ENCODE measurements at regions not wholly inside any gene's neighbourhood (a gene's known extent, or its start where the extent isn't known, plus 50 kb on each side); places are given as distances from the start of the nearest gene placed in this dataset.

DNA sequence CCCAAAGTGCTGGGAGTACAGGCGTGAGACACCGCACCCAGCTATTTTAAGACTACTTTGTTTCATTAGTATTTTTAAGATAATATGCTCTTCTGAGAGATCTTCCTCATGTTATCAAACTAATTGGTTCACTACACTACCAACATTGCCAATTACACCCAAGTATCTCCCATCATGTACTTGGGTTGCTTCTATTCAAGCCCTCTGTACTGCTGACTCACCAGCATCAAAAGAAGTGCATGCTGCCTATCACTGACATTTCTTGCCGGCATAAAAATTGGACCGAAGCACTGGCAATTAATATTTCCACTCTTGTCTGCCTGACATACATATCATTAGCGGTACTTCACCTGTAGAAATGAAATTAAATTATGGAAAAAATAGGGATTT is 164.2 kb upstream of the NBEA start:
- no peaks in the 10 kb centered on the region for H3K27me3 ChIP-seq (ENCODE audit: insufficient read depth, low read length, poor library complexity, severe bottlenecking)
- no peaks in the 10 kb centered on the region for H4K20me1 ChIP-seq (ENCODE audit: insufficient read depth, low read length, poor library complexity, severe bottlenecking)
- H3K79me2 ChIP-seq (ENCODE audit: insufficient read depth, low read length): no peaks in the 10 kb centered on the region
- H3K9ac ChIP-seq (ENCODE audit: low read depth, low read length, poor library complexity, severe bottlenecking): no peak overlapping the region
- TF ChIP-seq, protein P1, sequence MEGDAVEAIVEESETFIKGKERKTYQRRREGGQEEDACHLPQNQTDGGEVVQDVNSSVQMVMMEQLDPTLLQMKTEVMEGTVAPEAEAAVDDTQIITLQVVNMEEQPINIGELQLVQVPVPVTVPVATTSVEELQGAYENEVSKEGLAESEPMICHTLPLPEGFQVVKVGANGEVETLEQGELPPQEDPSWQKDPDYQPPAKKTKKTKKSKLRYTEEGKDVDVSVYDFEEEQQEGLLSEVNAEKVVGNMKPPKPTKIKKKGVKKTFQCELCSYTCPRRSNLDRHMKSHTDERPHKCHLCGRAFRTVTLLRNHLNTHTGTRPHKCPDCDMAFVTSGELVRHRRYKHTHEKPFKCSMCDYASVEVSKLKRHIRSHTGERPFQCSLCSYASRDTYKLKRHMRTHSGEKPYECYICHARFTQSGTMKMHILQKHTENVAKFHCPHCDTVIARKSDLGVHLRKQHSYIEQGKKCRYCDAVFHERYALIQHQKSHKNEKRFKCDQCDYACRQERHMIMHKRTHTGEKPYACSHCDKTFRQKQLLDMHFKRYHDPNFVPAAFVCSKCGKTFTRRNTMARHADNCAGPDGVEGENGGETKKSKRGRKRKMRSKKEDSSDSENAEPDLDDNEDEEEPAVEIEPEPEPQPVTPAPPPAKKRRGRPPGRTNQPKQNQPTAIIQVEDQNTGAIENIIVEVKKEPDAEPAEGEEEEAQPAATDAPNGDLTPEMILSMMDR (conservative IDR thresholded peaks at IDR 0.05; ENCODE audit: low read length): no peak
- no peak for TF ChIP-seq EZH2phosphoT487 (IDR thresholded peaks at IDR 0.05; ENCODE audit: borderline replicate concordance)
- H3K4me3 ChIP-seq (ENCODE audit: low read length, poor library complexity, severe bottlenecking): no peak overlapping the region
- no peaks in the 10 kb centered on the region for H3K36me3 ChIP-seq (ENCODE audit: insufficient read depth, low read length)
- H3K4me1 ChIP-seq (ENCODE audit: insufficient read depth, low read length, poor library complexity, severe bottlenecking): no peaks in the 10 kb centered on the region
- H3F3A ChIP-seq (ENCODE audit: low read depth): no peaks in the 10 kb centered on the region
- no peak overlapping the region for H2AFZ ChIP-seq (ENCODE audit: low read length)
- no peak overlapping the region for H3K4me2 ChIP-seq (ENCODE audit: low read depth, low read length, poor library complexity, severe bottlenecking)
- no peaks in the 10 kb centered on the region; the same call in 1 of the 2 replicates for H3K9me3 ChIP-seq (ENCODE audit: insufficient read depth, low read depth, low read length)
- H3K9me2 ChIP-seq (replicated peaks; ENCODE audit: low read depth, low read length): no peaks in the 10 kb centered on the region

DNA sequence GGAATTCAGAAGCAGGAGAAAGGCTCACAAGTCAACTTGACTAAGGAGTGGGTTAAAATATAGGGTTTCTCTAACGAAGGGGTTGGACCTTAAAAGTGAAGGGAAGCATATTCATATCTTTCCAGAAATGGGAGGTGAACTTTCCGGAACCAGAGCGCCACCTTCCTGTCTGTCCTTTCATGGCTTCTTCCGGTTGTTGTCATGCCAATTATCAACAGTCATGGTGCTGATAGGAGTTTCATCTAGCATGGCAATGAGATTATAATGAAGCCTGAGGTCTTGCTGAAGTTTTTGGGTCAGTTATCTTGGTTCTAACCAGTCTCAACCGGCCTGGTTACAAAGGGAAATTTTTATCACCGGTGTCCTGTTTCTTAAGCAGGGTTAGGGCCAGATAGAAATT is 162.9 kb upstream of the NBEA start:
- H3K27me3 ChIP-seq (ENCODE audit: insufficient read depth, low read length, poor library complexity, severe bottlenecking): no peaks in the 10 kb centered on the region
- H2AFZ ChIP-seq (ENCODE audit: low read length): no peak overlapping the region
- no peaks in the 10 kb centered on the region for H3K36me3 ChIP-seq (ENCODE audit: insufficient read depth, low read length)
- no peaks in the 10 kb centered on the region for H3F3A ChIP-seq (ENCODE audit: low read depth)
- TF ChIP-seq, protein P1 (conservative IDR thresholded peaks at IDR 0.05; ENCODE audit: low read length): no peak
- no peak for TF ChIP-seq EZH2phosphoT487 (IDR thresholded peaks at IDR 0.05; ENCODE audit: borderline replicate concordance)
- no peaks in the 10 kb centered on the region for H3K79me2 ChIP-seq (ENCODE audit: insufficient read depth, low read length)
- H4K20me1 ChIP-seq (ENCODE audit: insufficient read depth, low read length, poor library complexity, severe bottlenecking): no peaks in the 10 kb centered on the region
- no peak overlapping the region for H3K4me2 ChIP-seq (ENCODE audit: low read depth, low read length, poor library complexity, severe bottlenecking)
- peaks cover 3% of the 10 kb centered on the region; the same call in 1 of the 2 replicates for H3K9me3 ChIP-seq (ENCODE audit: insufficient read depth, low read depth, low read length)
- H3K4me1 ChIP-seq (ENCODE audit: insufficient read depth, low read length, poor library complexity, severe bottlenecking): no peaks in the 10 kb centered on the region
- no peak overlapping the region for H3K4me3 ChIP-seq (ENCODE audit: low read length, poor library complexity, severe bottlenecking)
- no peak overlapping the region for H3K9ac ChIP-seq (ENCODE audit: low read depth, low read length, poor library complexity, severe bottlenecking)
- no peaks in the 10 kb centered on the region for H3K9me2 ChIP-seq (replicated peaks; ENCODE audit: low read depth, low read length)

DNA sequence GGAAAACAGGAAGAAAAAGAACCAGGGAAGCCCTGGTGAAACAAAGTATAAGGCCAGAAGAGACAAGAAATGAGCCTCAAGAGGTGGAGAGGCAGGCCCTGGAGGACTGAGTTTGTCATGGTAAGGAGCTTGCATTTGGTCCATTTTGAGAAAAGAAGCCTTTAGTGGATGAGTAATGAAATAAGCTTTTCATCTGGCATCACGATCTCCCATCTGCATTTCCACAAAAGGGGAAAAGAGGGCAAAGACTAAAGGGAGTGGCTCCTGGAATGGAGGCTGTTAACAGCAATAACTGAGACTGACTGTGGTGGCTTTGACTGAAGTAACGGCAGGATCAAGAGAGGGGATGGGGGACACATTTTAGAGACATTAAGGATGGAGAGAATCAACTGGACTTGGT is 148.8 kb upstream of the NBEA start:
- Histone ChIP-seq H3K9me2 (replicated peaks; ENCODE audit: low read depth, low read length) (no peaks in the 10 kb centered on the region), H3K4me2 (ENCODE audit: low read depth, low read length, poor library complexity, severe bottlenecking) (no peak overlapping the region), H4K20me1 (ENCODE audit: insufficient read depth, low read length, poor library complexity, severe bottlenecking) (no peaks in the 10 kb centered on the region), H3K9ac (ENCODE audit: low read depth, low read length, poor library complexity, severe bottlenecking) (no peak overlapping the region), H3K79me2 (ENCODE audit: insufficient read depth, low read length) (no peaks in the 10 kb centered on the region), H2AFZ (ENCODE audit: low read length) (no peak overlapping the region), H3F3A (ENCODE audit: low read depth) (no peaks in the 10 kb centered on the region), H3K36me3 (ENCODE audit: insufficient read depth, low read length) (no peaks in the 10 kb centered on the region), H3K4me3 (ENCODE audit: low read length, poor library complexity, severe bottlenecking) (no peak overlapping the region), H3K27me3 (ENCODE audit: insufficient read depth, low read length, poor library complexity, severe bottlenecking) (no peaks in the 10 kb centered on the region), H3K4me1 (ENCODE audit: insufficient read depth, low read length, poor library complexity, severe bottlenecking) (no peaks in the 10 kb centered on the region), H3K9me3 (ENCODE audit: insufficient read depth, low read depth, low read length) (peaks cover 3% of the 10 kb centered on the region; the same call in 1 of the 2 replicates)
- TF ChIP-seq, protein P1 (conservative IDR thresholded peaks at IDR 0.05; ENCODE audit: low read length): no peak
- TF ChIP-seq EZH2phosphoT487 (IDR thresholded peaks at IDR 0.05; ENCODE audit: borderline replicate concordance): no peak
